ENCODE measurements at regions not wholly inside any gene's neighbourhood (a gene's known extent, or its start where the extent isn't known, plus 50 kb on each side); places are given as distances from the start of the nearest gene placed in this dataset.
"Not testable (repeated sequence)": the region's sequence is repeated elsewhere in the genome, so short reads cannot be mapped to it uniquely, and the experiment has no call there.

- DNase-seq, result no peak
Measured at GRCh38 chr5:92554447-92555085, 1026.5 kb downstream of the NR2F1-AS1 start.

- DNase-seq, result no peak
Measured at GRCh38 chr5:92553326-92553725, 1027.7 kb downstream of the NR2F1-AS1 start.

GRCh38 chr5:92552206-92553160 is 1028.5 kb downstream of the NR2F1-AS1 start:
- DNase-seq, result no peak

- DNase-seq, result no peak
Measured at GRCh38 chr5:92548346-92548745, 1032.7 kb downstream of the NR2F1-AS1 start.

DNA sequence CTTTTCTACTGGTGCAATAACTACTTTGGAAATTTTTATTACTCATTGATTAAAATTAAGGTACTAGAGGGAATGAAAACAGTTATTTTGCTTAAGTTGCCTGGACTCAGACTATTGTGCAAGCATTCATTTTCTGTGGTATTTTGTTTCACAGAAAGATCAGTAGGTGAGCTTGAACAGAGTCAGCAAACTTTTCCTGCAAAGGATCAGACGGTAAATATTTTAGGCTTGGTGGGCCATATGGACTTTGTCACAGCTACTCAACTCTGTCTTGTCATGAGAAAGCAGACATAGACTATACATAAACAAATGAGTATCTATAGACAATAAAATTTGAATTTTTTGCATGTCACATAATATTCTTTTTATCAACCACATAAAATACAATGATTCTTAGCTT is 1036.4 kb downstream of the NR2F1-AS1 start:
- no peak for DNase-seq

- no peak for DNase-seq
Measured at GRCh38 chr5:92544036-92544435, 1037.0 kb downstream of the NR2F1-AS1 start.

- DNase-seq, result no peak
Measured at GRCh38 chr5:92543201-92543600, 1037.8 kb downstream of the NR2F1-AS1 start.

DNA sequence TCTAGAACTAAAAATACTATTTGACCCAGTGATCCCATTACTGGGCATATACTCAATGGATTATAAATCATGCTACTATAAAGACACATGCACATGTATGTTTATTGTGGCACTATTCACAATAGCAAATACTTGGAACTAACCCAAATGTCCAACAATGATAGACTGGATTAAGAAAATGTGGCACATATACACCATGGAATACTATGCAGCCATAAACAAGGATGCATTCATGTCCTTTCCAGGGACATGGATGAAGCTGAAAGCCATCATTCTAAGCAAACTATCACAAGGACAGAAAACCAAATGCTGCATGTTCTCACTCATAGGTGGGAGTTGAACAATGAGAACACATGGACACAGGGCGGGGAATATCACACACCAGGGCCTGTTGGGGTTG is 1039.0 kb downstream of the NR2F1-AS1 start:
- not testable (repeated sequence) for DNase-seq

GRCh38 chr5:92527311-92528078 is 1053.5 kb downstream of the NR2F1-AS1 start:
- DNase-seq, result no peak

GRCh38 chr5:92525131-92525530 is 1055.9 kb downstream of the NR2F1-AS1 start:
- no peak for DNase-seq

GRCh38 chr5:92519811-92520632 is 1061.0 kb downstream of the NR2F1-AS1 start:
- DNase-seq, result no peak

- DNase-seq, result no peak
Measured at GRCh38 chr5:92518318-92518904, 1062.6 kb downstream of the NR2F1-AS1 start.

DNA sequence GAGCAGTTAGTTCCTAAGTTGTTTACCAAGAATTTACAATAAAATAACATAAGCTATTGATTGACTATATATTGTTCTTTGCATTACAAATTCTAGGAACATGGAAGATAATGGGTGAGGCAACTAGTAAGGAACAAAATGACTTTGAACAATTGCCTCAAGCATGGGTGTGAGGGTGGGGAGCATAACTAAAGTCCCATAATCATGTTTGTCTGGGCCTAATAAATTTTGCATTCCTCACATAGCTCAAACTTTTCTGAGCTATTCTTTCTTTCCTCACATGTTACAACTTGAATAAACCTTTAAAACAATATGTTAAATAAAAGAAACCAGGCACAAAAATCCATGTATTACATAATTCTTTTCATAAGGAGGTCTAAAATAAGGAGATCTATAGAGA is 1066.1 kb downstream of the NR2F1-AS1 start:
- no peak for DNase-seq

DNA sequence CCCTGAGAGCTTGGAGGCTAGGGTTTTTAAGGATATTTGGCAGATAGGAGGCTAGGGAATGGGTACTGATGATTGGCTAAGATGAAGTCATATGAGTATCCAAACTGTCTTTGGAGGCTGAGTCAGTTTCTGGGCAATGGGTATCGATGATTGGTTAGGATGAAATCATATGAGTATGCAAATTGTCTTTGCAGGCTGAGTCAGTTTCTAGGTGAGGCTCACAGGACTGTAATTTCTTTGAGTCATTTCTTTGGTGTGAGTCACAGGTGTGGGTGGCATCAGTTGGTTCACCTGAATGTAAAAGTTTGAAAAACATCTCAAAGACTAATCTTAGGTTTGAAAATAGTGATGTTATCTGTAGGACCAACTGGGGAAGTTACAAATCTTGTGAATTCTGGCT is 1068.0 kb downstream of the NR2F1-AS1 start:
- no peak for DNase-seq

DNA sequence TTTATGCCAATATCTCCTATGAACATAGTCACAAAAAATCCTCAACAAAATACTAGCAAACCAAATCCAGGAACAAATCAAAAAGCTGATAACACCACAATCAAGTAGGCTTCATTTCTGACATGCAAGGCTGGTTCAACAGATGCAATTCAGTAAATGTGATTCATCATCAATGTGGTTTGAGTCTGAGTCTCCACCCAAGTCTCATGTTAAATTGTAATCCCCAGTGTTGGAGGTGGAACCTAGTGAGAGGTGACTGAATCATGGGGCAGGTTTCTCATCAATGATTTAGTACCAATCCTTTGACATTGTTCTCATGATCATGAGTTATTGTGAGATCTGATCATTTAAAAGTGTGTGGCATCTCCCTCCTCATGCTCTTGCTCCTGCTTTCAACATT is 1072.7 kb downstream of the NR2F1-AS1 start:
- no peak for DNase-seq

DNA sequence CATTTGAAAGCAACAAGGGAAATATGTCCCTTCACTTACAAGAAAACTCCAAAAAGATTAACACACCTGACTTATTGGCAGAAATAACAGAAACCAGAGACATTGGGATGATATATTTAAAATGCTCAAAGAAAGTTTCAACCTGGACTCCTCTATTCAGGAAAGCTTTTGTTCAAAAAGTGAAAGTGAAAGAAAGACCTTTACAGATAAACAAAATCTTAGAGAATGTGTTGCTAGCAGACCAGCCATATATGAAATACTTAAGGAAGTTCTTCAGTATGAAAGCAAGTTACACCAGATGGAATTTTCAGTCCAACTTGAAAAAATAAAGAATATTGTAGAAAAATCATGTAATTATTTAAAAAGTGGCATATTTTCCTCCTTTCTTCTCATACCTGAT is 1075.1 kb downstream of the NR2F1-AS1 start:
- DNase-seq, result no peak

- no peak for DNase-seq
Measured at GRCh38 chr5:92505145-92505544, 1075.9 kb downstream of the NR2F1-AS1 start.

DNA sequence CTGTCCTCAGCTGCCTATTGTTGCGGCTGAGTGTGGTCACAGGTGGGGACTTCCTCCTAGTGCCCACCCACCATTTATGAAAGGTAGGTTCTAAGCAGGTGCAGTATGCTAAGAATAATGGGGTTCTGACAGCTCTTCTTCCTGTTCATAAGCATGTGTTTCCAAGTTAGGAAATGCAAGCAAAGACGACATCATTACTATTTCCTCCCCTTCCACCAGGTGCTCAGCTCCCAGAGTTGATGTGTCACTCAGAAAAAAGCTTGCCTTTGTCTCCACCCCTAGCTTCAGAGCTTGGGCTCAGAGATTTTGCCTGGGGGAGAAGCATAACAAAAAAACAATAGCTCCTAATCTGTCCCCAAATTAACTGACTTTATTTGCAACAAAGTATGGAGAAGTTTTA is 1076.7 kb downstream of the NR2F1-AS1 start:
- no peak for DNase-seq

- DNase-seq, result no peak
Measured at GRCh38 chr5:92500752-92501151, 1080.3 kb downstream of the NR2F1-AS1 start.

- no peak for DNase-seq
Measured at GRCh38 chr5:92496545-92496944, 1084.5 kb downstream of the NR2F1-AS1 start.

- no peak for DNase-seq
Measured at GRCh38 chr5:92494508-92494907, 1086.5 kb downstream of the NR2F1-AS1 start.

DNA sequence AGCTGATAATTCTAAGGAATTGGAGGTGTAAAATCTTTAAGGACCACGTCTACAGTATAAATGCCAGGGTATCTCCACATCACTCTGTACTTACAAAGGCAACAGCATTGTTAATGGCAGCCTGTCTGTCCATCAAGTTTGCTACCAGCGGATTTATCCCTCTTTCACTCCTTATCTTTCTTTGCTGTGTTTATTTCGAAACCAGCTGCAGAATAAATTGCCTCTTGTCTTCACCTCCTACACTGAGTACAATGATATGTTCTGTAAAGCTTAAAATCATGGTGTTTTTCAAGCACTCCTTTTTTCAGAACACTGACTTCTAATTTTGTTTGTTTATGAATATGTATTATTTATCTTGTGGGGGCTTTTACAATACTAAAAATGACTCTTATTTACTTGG is 1088.1 kb downstream of the NR2F1-AS1 start:
- no peak for DNase-seq

All from C1 segment of cervical spinal cord (tissue), 14 donors.